ENCODE measurements at regions not wholly inside any gene's neighbourhood (a gene's known extent, or its start where the extent isn't known, plus 50 kb on each side); places are given as distances from the start of the nearest gene placed in this dataset.
A peak's percentile ranks its signal among the peaks of the same experiment; 100 is the strongest.
"Not testable (repeated sequence)": the region's sequence is repeated elsewhere in the genome, so short reads cannot be mapped to it uniquely, and the experiment has no call there.

- DNase-seq; intact Hi-C loops (cut with DNase I): not testable (repeated sequence)
Measured at GRCh38 chr1:148432318-148432717, 50.8 kb downstream of the PPIAL4G start.

GRCh38 chr1:148429856-148430255 lies 53.2 kb downstream of the PPIAL4G start:
- DNase-seq; intact Hi-C loops (cut with DNase I): not testable (repeated sequence)

GRCh38 chr1:148426940-148427611 lies 56.0 kb downstream of the PPIAL4G start:
- DNase-seq; intact Hi-C loops (cut with DNase I): not testable (repeated sequence)

- not testable (repeated sequence) for DNase-seq
Measured at GRCh38 chr1:148426385-148426784, 56.7 kb downstream of the PPIAL4G start.

GRCh38 chr1:148424143-148425003 lies 58.7 kb downstream of the PPIAL4G start:
- peak in 6 of 42 donors; percentile 6 to 46 (median 12) for DNase-seq
- intact Hi-C loops (cut with DNase I), result not testable (repeated sequence)

More at GRCh38 chr1:148426385-148426784, 56.7 kb downstream of the PPIAL4G start:
- intact Hi-C loops (cut with DNase I), result not testable (repeated sequence)

- DNase-seq; intact Hi-C loops (cut with DNase I): not testable (repeated sequence)
Measured at GRCh38 chr1:148422921-148423320, 60.2 kb downstream of the PPIAL4G start.

- DNase-seq; intact Hi-C loops (cut with DNase I): not testable (repeated sequence)
Measured at GRCh38 chr1:148417241-148417640, 65.9 kb downstream of the PPIAL4G start.

- intact Hi-C loops (cut with DNase I); DNase-seq: not testable (repeated sequence)
Measured at GRCh38 chr1:148413385-148413784, 69.7 kb downstream of the PPIAL4G start.

- DNase-seq; intact Hi-C loops (cut with DNase I): not testable (repeated sequence)
Measured at GRCh38 chr1:148404786-148405568, 78.1 kb downstream of the PPIAL4G start.

- DNase-seq; intact Hi-C loops (cut with DNase I): not testable (repeated sequence)
Measured at GRCh38 chr1:148403925-148404324, 79.2 kb downstream of the PPIAL4G start.

- intact Hi-C loops (cut with DNase I); DNase-seq: not testable (repeated sequence)
Measured at GRCh38 chr1:148403085-148403456, 80.0 kb downstream of the PPIAL4G start.

- peak; percentile 48 to 81 (median 66) for DNase-seq
- intact Hi-C loops (cut with DNase I), result not testable (repeated sequence)
Measured at GRCh38 chr1:148402152-148403084, 80.7 kb downstream of the PPIAL4G start.

- DNase-seq; intact Hi-C loops (cut with DNase I): not testable (repeated sequence)
Measured at GRCh38 chr1:148397516-148397915, 85.6 kb downstream of the PPIAL4G start.

GRCh38 chr1:148392505-148392904 lies 90.6 kb downstream of the PPIAL4G start:
- DNase-seq; intact Hi-C loops (cut with DNase I): not testable (repeated sequence)

GRCh38 chr1:148391323-148391722 lies 91.8 kb downstream of the PPIAL4G start:
- DNase-seq; intact Hi-C loops (cut with DNase I): not testable (repeated sequence)

- intact Hi-C loops (cut with DNase I), result no loop called here
- no peak for DNase-seq
Measured at GRCh38 chr1:148389027-148389339, 94.1 kb downstream of the PPIAL4G start.

GRCh38 chr1:148388260-148389026 lies 94.7 kb downstream of the PPIAL4G start:
- intact Hi-C loops (cut with DNase I), result no loop called here
- peak; percentile 86 to 97 (median 94) for DNase-seq

- intact Hi-C loops (cut with DNase I), result not testable (repeated sequence)
- DNase-seq, result peak in 2 of 42 donors; percentile 5 to 23
Measured at GRCh38 chr1:148387949-148388259, 95.2 kb downstream of the PPIAL4G start.
